Ectodermal cell (in vitro differentiated cells): ENCODE measurements at regions not wholly inside any gene's neighbourhood (a gene's known extent, or its start where the extent isn't known, plus 50 kb on each side); places are given as distances from the start of the nearest gene placed in this dataset.

Experiments
- H3K27ac ChIP-seq: 2 replicates; pipeline ENCODE4 v1.7.0; 2013; ENCODE audit warnings: mild to moderate bottlenecking, low read depth, low read length; ENCODE audit not compliant: insufficient read depth, poor library complexity, severe bottlenecking
- H3K27me3 ChIP-seq: 2 replicates; pipeline ENCODE4 v1.7.0; 2013; ENCODE audit warnings: mild to moderate bottlenecking, low read length; ENCODE audit not compliant: insufficient read depth, control insufficient read depth, poor library complexity, severe bottlenecking
- H3K36me3 ChIP-seq: one replicate; pipeline ENCODE4 v1.7.0; 2013; ENCODE audit warnings: low read length; ENCODE audit not compliant: control insufficient read depth, insufficient read depth
- H3K4me1 ChIP-seq: one replicate; pipeline ENCODE4 v1.7.0; 2013; ENCODE audit warnings: low read length; ENCODE audit not compliant: control insufficient read depth, insufficient read depth
- H3K4me3 ChIP-seq: 2 replicates; pipeline ENCODE4 v1.7.0; 2013; ENCODE audit warnings: low read depth, low read length, control low read depth; ENCODE audit not compliant: insufficient read depth
- H3K9me3 ChIP-seq: 2 replicates; pipeline ENCODE4 v1.7.0; 2013; ENCODE audit warnings: mild to moderate bottlenecking, low read length, moderate library complexity; ENCODE audit not compliant: control insufficient read depth
- WGBS, 2 experiments: methylation state at CpG; one replicate each; pipeline ENCODE4 v1.1.7; 2013; ENCODE audit warnings: missing lambda C conversion rate in 2 of 2; 5-methylcytosine and 5-hydroxymethylcytosine counted together

- Histone ChIP-seq H3K9me3 (no peaks in the 10 kb centered on the region), H3K4me3 (no peak overlapping the region), H3K36me3 (no peaks in the 10 kb centered on the region), H3K4me1 (no peaks in the 10 kb centered on the region), H3K27me3 (no peaks in the 10 kb centered on the region), H3K27ac (no peak overlapping the region)
- 90 to 92% methylated on average over 2 of the region's 2 CpGs for WGBS, 2 experiments
Measured at GRCh38 chr5:91898898-91899297, 515.8 kb upstream of the ARRDC3 start.

DNA sequence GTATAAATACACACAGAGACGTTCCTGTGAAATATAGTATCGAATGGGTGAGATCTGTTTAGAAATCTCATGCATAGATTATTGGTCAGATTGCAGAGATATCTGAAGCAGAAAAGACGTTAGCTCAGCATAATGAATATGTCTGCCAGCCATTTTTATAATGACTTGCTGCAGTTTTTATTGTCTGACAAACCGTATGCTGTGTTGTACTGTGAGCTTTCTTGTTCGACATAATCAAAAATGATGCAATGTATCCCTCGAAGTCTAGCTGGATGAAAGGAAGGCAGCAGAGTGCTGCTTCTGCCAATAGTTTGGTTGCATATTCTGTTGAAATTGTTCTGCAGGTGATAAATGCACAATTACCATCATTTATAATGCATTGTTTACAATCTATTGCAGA lies 514.9 kb upstream of the ARRDC3 start:
- H3K27me3 ChIP-seq: no peaks in the 10 kb centered on the region
- H3K9me3 ChIP-seq: no peaks in the 10 kb centered on the region
- H3K36me3 ChIP-seq: no peaks in the 10 kb centered on the region
- no peak overlapping the region for H3K27ac ChIP-seq
- WGBS, 2 experiments: 95 to 97% methylated on average over 6 of the region's 6 CpGs
- H3K4me1 ChIP-seq: no peaks in the 10 kb centered on the region
- no peak overlapping the region for H3K4me3 ChIP-seq

DNA sequence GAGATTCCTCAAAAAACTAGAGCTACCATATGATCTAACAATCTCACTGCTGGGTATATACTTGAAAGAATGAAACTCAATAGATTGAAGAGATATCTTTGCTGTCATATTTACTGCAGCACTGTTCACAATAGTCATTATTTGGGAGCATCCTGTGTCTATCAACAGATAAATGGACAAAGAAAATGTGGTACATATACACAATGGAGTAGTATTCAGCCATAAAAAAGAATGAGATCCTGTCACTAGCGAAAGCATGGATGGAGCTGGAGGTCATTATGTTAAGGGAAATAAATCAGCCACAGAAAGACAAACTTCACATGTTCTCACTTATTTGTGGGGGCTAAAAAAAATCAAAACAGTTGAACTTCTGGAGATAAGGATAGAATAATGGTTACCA lies 505.7 kb upstream of the ARRDC3 start:
- WGBS, 2 experiments: 70 to 78% methylated on average over 1 of the region's 1 CpG
- no peaks in the 10 kb centered on the region for H3K36me3 ChIP-seq
- H3K4me1 ChIP-seq: peaks cover 7% of the 10 kb centered on the region
- H3K27me3 ChIP-seq: no peaks in the 10 kb centered on the region
- H3K9me3 ChIP-seq: no peaks in the 10 kb centered on the region
- no peak overlapping the region for H3K27ac ChIP-seq
- no peak overlapping the region for H3K4me3 ChIP-seq

DNA sequence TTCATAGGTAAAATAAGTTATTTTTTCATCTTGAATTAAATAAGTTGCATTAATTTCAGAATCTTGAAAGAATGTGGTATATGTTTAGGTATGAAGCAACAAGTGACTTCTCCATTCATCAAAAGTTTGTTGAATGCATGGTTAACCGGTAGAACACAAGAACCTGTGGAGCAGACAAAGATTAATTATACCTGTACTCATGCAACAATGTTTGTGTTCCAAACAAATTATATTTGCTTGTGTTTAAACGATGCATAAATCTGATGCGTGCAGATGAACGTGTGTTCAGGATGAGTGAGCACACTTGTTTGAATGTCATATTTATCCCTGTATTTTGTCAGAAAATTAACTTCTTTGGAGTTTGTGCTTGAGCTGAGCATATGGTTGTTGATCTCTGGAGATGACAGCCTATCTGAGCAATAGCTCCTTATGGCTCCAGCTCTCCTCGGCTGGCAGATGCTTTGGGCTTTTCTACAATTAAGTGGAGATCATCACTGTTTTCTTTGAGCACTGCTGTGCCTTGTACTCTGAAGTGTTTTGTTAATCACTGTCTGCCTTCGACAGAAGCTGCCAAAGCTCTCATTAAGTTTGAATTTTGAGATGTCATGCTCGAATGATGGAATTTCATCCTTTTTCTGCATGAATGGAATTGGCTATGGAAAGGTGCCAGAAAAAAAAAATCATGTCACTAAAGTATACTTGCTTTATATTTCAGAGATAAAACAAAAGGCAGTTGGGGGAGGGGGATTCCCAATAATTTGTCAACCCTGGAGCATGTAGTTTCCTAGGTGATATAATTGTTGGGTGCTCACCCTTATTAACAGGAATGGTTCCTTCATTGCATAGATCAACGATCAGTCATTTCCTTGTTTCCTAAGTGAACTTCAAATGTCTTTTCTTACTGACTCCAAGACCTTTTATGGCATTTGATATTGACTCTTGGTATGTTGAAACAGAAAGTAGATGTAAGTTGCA lies 502.5 kb upstream of the ARRDC3 start:
- peaks cover 7% of the 10 kb centered on the region for H3K4me1 ChIP-seq
- 69 to 83% methylated on average over 8 of the region's 8 CpGs for WGBS, 2 experiments
- H3K4me3 ChIP-seq: no peak overlapping the region
- H3K36me3 ChIP-seq: no peaks in the 10 kb centered on the region
- no peaks in the 10 kb centered on the region for H3K27me3 ChIP-seq
- H3K9me3 ChIP-seq: no peaks in the 10 kb centered on the region
- H3K27ac ChIP-seq: no peak overlapping the region

DNA sequence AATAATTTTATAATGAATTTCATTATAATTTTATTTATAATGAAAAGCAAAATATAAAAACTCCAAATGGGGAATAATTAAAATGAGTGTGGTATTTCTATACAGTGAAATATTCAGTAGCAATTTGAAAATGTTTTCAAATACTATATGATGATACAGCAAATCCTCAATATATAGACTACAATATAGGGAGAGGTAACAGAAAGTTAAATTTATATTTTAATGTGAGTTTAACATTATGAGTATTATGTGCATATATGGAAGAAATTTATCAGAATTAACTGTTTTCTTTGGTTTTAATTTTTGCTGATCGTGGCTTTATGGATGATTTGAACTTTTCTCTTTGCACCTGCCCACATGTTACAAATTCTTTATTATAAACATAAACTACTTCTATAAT lies 500.9 kb upstream of the ARRDC3 start:
- H3K4me1 ChIP-seq: peaks cover 7% of the 10 kb centered on the region
- no peak overlapping the region for H3K4me3 ChIP-seq
- H3K27ac ChIP-seq: no peak overlapping the region
- H3K27me3 ChIP-seq: no peaks in the 10 kb centered on the region
- no peaks in the 10 kb centered on the region for H3K36me3 ChIP-seq
- WGBS, 2 experiments: no CpG with 5 or more reads among the region's 1 CpG
- H3K9me3 ChIP-seq: no peaks in the 10 kb centered on the region

GRCh38 chr5:91875196-91875779 lies 492.2 kb upstream of the ARRDC3 start:
- no peaks in the 10 kb centered on the region for H3K9me3 ChIP-seq
- H3K27me3 ChIP-seq: no peaks in the 10 kb centered on the region
- WGBS, 2 experiments: 70 to 91% methylated on average over 6 to 7 of the region's 9 CpGs
- H3K36me3 ChIP-seq: no peaks in the 10 kb centered on the region
- H3K4me3 ChIP-seq: no peak overlapping the region
- H3K4me1 ChIP-seq: no peaks in the 10 kb centered on the region
- no peak overlapping the region for H3K27ac ChIP-seq

DNA sequence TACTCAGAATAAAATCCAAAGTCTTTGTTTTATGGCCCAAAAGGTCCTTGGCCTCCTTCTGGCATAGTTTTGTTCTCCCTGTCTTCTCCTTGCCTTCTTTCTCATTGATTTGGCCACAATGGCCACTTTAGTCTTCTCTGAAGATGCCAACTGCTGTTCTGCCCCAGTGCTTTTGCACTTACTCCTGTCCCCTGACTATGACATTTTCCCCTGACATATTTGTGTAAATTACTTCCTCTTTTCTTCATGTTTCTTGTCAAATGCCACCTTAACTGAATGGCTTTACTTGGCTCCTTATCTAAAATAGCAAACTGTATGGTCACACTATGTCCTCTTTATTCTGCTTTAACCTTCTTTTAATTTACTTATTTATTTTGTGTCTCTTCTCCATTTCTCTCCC lies 484.7 kb upstream of the ARRDC3 start:
- H3K27me3 ChIP-seq: no peaks in the 10 kb centered on the region
- no peaks in the 10 kb centered on the region for H3K4me1 ChIP-seq
- H3K4me3 ChIP-seq: no peak overlapping the region
- H3K9me3 ChIP-seq: no peaks in the 10 kb centered on the region
- no peak overlapping the region for H3K27ac ChIP-seq
- H3K36me3 ChIP-seq: no peaks in the 10 kb centered on the region

DNA sequence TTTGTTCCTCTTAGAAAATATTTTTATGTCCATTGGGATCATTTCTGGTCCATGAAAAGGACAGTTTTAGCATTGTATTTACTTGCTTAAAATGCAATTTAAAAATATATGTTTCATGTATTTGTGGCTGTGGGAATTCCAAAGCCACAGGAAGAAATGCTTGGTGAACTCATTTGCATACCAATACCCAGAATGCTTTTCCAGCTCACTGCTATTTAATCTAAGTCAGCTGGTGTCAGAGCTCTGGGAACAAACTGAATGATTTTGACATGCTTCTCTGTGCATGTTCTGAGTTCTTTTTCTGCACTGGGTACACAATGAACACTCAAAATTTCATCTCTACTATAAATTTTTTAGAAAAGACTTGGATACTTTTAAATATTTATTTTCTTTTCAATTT lies 482.8 kb upstream of the ARRDC3 start:
- H3K4me3 ChIP-seq: no peak overlapping the region
- H3K9me3 ChIP-seq: no peaks in the 10 kb centered on the region
- H3K27me3 ChIP-seq: no peaks in the 10 kb centered on the region
- no peak overlapping the region for H3K27ac ChIP-seq
- no peaks in the 10 kb centered on the region for H3K4me1 ChIP-seq
- H3K36me3 ChIP-seq: no peaks in the 10 kb centered on the region

DNA sequence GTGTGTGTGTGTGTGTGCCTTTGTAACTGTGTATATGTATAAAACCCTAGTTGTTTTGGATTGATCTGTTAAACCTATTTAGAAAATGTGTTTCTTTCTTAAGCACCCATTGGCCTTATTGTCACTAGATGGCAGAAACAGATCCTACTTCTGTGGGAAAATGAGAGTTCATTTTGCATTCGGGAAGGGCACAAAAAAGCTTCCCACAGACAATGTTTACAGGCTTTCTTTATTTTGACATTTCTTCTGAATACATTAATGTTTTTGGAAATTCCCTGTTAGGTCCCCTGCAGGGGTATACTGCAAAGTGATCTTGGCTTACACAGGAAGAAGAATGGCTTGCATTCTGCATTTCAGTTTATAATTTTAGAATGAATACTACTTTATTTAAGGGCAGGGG lies 481.8 kb upstream of the ARRDC3 start:
- no peaks in the 10 kb centered on the region for H3K27me3 ChIP-seq
- H3K36me3 ChIP-seq: no peaks in the 10 kb centered on the region
- no peak overlapping the region for H3K27ac ChIP-seq
- no peaks in the 10 kb centered on the region for H3K4me1 ChIP-seq
- WGBS, 2 experiments: 29 to 33% methylated on average over 1 of the region's 1 CpG
- no peaks in the 10 kb centered on the region for H3K9me3 ChIP-seq
- H3K4me3 ChIP-seq: no peak overlapping the region

GRCh38 chr5:91851670-91852069 lies 468.6 kb upstream of the ARRDC3 start:
- H3K4me3 ChIP-seq: no peak overlapping the region
- no peaks in the 10 kb centered on the region for H3K9me3 ChIP-seq
- H3K4me1 ChIP-seq: no peaks in the 10 kb centered on the region
- 100% methylated on average over 2 of the region's 2 CpGs; no CpG with 5 or more reads in 1 of the 2 experiments for WGBS, 2 experiments
- no peaks in the 10 kb centered on the region for H3K36me3 ChIP-seq
- no peaks in the 10 kb centered on the region for H3K27me3 ChIP-seq
- H3K27ac ChIP-seq: no peak overlapping the region
